Loucy (cell line): ENCODE measurements at regions not wholly inside any gene's neighbourhood (a gene's known extent, or its start where the extent isn't known, plus 50 kb on each side); places are given as distances from the start of the nearest gene placed in this dataset.
A peak's percentile ranks its signal among the peaks of the same experiment; 100 is the strongest.

Source experiments
- H2AFZ ChIP-seq: fragments of 200-600 bp; sonication (generic); 2 replicates; pipeline ENCODE4 v1.6.0; 2016; ENCODE audit warnings: antibody characterized with exemption, mild to moderate bottlenecking, low read length, moderate library complexity
- H3F3A ChIP-seq: fragments of 200-600 bp; 2 replicates; pipeline ENCODE4 v1.6.0; 2016; ENCODE audit warnings: antibody characterized with exemption, low read depth, mild to moderate bottlenecking
- H3K27me3 ChIP-seq: fragments of 200-600 bp; sonication (generic); 2 replicates; pipeline ENCODE4 v1.6.1; 2014; ENCODE audit warnings: low read length, mild to moderate bottlenecking; ENCODE audit not compliant: insufficient read depth, poor library complexity, severe bottlenecking
- H3K36me3 ChIP-seq: fragments of 200-600 bp; sonication (generic); 2 replicates; pipeline ENCODE4 v1.6.1; 2016; ENCODE audit warnings: low read length; ENCODE audit not compliant: insufficient read depth
- H3K4me1 ChIP-seq: fragments of 200-600 bp; sonication (generic); 2 replicates; pipeline ENCODE4 v1.5.1; 2014; ENCODE audit warnings: low read length, mild to moderate bottlenecking; ENCODE audit not compliant: insufficient read depth, poor library complexity, severe bottlenecking
- H3K4me2 ChIP-seq: fragments of 200-600 bp; sonication (generic); 2 replicates; pipeline ENCODE4 v1.6.0; 2014; ENCODE audit warnings: antibody characterized with exemption, low read length, low read depth, mild to moderate bottlenecking; ENCODE audit not compliant: poor library complexity, severe bottlenecking
- H3K4me3 ChIP-seq: fragments of 200-600 bp; sonication (generic); 2 replicates; pipeline ENCODE4 v1.5.1; 2014; ENCODE audit warnings: low read length, mild to moderate bottlenecking, mixed read lengths; ENCODE audit not compliant: poor library complexity, severe bottlenecking
- H3K79me2 ChIP-seq: fragments of 200-600 bp; sonication (generic); 2 replicates; pipeline ENCODE4 v1.6.1; 2014; ENCODE audit warnings: low read length; ENCODE audit not compliant: insufficient read depth
- H3K9ac ChIP-seq: fragments of 200-600 bp; sonication (generic); 2 replicates; pipeline ENCODE4 v1.6.0; 2014; ENCODE audit warnings: mild to moderate bottlenecking, low read depth, low read length, moderate library complexity; ENCODE audit not compliant: poor library complexity, severe bottlenecking
- H3K9me2 ChIP-seq: fragments of 200-600 bp; sonication (generic); replicated peaks from 2 replicates; pipeline ENCODE4 v1.6.1; 2016; ENCODE audit warnings: low read depth, low read length, mixed read lengths
- H3K9me3 ChIP-seq: fragments of 200-600 bp; sonication (generic); 2 replicates; pipeline ENCODE4 v1.6.1; 2014; ENCODE audit warnings: mild to moderate bottlenecking, antibody characterized with exemption, low read length, low read depth; ENCODE audit not compliant: insufficient read depth
- H4K20me1 ChIP-seq: fragments of 200-600 bp; sonication (generic); 2 replicates; pipeline ENCODE4 v1.6.0; 2014; ENCODE audit warnings: antibody characterized with exemption, low read length, mild to moderate bottlenecking; ENCODE audit not compliant: insufficient read depth, poor library complexity, severe bottlenecking
- CTCF ChIP-seq: fragments of 200-600 bp; sonication (generic); conservative IDR thresholded peaks from 2 replicates; pipeline ENCODE4 v1.5.1; 2014; ENCODE audit warnings: mild to moderate bottlenecking, antibody characterized with exemption, low read length
- EZH2phosphoT487 ChIP-seq: fragments of 200-600 bp; IDR thresholded peaks from 2 replicates; pipeline ENCODE4 v1.6.1; 2018; ENCODE audit warnings: antibody characterized with exemption, mild to moderate bottlenecking, moderate library complexity, borderline replicate concordance

- H3K4me3 ChIP-seq, result no peak overlapping the region
- no peaks in the 10 kb centered on the region for H3K36me3 ChIP-seq
- H3K9me2 ChIP-seq, result no peaks in the 10 kb centered on the region
- H4K20me1 ChIP-seq, result no peaks in the 10 kb centered on the region
- no peaks in the 10 kb centered on the region for H3K27me3 ChIP-seq
- no peak overlapping the region for H3K9ac ChIP-seq
- TF ChIP-seq EZH2phosphoT487 (no peak), CTCF (no peak)
- peaks cover 6% of the 10 kb centered on the region for H3K4me1 ChIP-seq
- no peak overlapping the region for H3K4me2 ChIP-seq
- no peaks in the 10 kb centered on the region for H3F3A ChIP-seq
- no peaks in the 10 kb centered on the region for H3K79me2 ChIP-seq
- H2AFZ ChIP-seq, result no peak overlapping the region
- H3K9me3 ChIP-seq, result no peaks in the 10 kb centered on the region
Observed at GRCh38 chr6:93571346-93571745, 152.0 kb upstream of the EPHA7 start.

GRCh38 chr6:93568169-93568568 lies 148.8 kb upstream of the EPHA7 start:
- no peaks in the 10 kb centered on the region for H4K20me1 ChIP-seq
- H3K4me1 ChIP-seq, result no peaks in the 10 kb centered on the region
- no peak overlapping the region for H3K9ac ChIP-seq
- no peak overlapping the region for H3K4me3 ChIP-seq
- no peak overlapping the region for H3K4me2 ChIP-seq
- no peaks in the 10 kb centered on the region for H3K36me3 ChIP-seq
- H3K79me2 ChIP-seq, result no peaks in the 10 kb centered on the region
- H3K9me3 ChIP-seq, result no peaks in the 10 kb centered on the region
- no peaks in the 10 kb centered on the region for H3K27me3 ChIP-seq
- no peaks in the 10 kb centered on the region for H3F3A ChIP-seq
- H3K9me2 ChIP-seq, result no peaks in the 10 kb centered on the region
- TF ChIP-seq EZH2phosphoT487 (no peak), CTCF (no peak)
- peak overlapping the region; percentile 42; the same call in 1 of the 2 replicates for H2AFZ ChIP-seq

- Histone ChIP-seq H3K9ac (no peak overlapping the region), H3K9me2 (no peaks in the 10 kb centered on the region), H3K4me1 (no peaks in the 10 kb centered on the region), H3K27me3 (no peaks in the 10 kb centered on the region), H3K4me3 (no peak overlapping the region), H3K79me2 (no peaks in the 10 kb centered on the region), H3K36me3 (no peaks in the 10 kb centered on the region), H3F3A (no peaks in the 10 kb centered on the region), H2AFZ (no peak overlapping the region), H4K20me1 (no peaks in the 10 kb centered on the region), H3K9me3 (no peaks in the 10 kb centered on the region), H3K4me2 (no peak overlapping the region)
- TF ChIP-seq EZH2phosphoT487 (no peak), CTCF (no peak)
Observed at GRCh38 chr6:93567164-93567563, 147.8 kb upstream of the EPHA7 start.
